Kidney tubule cell (primary cell): ENCODE measurements at regions not wholly inside any gene's neighbourhood (a gene's known extent, or its start where the extent isn't known, plus 50 kb on each side); places are given as distances from the start of the nearest gene placed in this dataset.
"Not testable (repeated sequence)": the region's sequence is repeated elsewhere in the genome, so short reads cannot be mapped to it uniquely, and the experiment has no call there.

ENCODE experiments used
- DNase-seq: peaks from one replicate; pipeline ENCODE4 v3.0.0-alpha.2; 2018; ENCODE audit warnings: low spot score

DNA sequence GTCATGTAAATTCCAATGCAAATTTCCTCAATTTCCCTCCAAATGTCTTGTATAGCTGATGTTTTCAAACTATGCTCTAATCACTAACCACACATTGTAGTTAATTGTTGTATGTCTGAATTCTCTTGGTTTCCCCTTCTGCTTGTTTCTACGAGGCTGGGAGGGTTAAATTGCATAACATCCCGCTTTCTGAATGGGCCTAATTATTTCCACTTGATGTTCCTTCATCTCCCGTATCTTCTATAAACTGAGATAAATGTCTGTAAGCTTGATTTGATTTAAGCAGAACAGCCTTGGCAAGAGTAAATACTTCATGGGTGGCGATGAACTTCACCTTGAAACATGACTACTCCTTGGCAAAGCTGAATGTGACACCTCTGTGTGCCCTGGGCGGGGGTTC is 72.2 kb downstream of the SERINC2 start:
- DNase-seq: no peak

DNA sequence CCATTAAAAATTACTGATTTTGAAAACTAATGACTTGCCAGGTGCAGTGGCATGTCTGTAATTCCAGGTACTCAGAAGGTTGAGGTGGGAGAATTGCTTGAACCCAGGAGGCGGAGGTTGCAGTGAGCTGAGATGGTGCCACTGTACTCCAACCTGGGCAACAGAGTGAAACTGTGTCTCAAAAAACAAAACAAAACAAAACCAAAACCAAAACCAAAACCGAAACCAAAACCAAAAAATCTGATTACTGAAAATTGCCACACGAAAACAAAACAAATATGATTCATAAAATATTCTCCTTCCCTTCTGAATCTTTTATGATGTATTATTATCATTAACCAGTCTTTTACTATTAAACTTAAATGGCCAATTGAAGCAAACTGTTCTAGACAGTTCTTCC is 74.1 kb downstream of the SERINC2 start:
- no peak for DNase-seq

DNA sequence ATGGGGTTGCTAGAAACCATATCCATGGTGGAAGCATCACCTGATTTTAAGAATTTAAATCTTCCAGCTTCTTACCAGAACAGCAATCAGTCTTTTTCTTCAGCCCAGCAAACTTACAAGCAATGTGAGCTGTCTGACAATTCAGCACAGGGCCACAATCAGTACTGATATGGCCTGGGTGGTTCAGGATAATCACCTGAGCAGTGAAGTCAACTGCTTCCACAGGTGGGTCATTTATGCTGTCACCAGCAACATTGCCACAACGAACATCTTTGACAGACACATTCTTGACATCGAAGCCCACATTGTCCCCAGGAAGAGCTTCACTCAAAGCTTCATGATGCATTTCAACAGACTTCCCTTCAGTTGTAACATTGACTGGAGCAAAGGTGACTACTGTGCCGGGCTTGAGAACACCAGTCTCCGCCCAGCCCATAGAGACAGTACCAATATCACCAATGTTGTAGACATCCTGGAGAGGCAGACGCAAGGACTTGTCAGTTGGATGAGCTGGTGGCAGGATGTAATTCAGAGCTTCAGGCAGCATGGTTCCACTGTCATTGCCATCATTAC is 74.8 kb downstream of the SERINC2 start:
- DNase-seq: no peak

DNA sequence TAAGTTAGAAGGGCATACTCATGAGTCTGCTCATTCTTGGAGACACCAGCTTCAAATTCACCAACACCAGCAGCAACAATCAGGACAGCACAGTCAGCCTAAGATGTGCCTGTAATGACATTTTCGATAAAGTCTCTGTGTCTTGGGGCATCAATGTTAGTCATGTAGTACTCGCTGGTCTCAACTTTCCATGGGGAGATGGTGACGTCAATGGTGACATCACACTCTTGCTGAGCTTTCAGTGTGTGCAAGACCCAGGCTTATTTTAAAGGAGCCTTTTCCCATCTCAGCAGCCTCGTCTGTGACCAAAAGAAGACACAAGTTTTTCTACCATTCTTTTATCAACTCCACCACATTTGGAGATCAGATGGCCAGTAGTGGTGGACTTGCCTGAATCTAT is 75.5 kb downstream of the SERINC2 start:
- no peak for DNase-seq

DNA sequence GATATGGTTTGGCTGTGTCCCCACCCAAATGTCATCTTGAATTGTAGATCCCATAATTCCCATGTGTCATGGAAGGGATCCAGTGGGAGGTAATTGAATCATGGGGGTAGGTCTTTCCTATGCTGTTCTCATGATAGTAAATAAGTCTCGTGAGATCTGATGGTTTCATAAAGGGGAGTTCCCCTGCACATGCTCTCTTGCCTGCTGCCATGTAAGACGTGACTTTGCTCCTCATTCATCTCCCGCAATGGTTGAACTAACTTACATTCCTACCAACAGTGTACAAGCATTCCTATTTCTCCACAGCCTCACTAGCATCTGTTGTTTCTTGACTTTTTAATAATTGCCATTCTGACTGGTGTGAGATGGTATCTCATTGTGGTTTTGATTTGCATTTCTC is 76.6 kb downstream of the SERINC2 start:
- DNase-seq: not testable (repeated sequence)

DNA sequence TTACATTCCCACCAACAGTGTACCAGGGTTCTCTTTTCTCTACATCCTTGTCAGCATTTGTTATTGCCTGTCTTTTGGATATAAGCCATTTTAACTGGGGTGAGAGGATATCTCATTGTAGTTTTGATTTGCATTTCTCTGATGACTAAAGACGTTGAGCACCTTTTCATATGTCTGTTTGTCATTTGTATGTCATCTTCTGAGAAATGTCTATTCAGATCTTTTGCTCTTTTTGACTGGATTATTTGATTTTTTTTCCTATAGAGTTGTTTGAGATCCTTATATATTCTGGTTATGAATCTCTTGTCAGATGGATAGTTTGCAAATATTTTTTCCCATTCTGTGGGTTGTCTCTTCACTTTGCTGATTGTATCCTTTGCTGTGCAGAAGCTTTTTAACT is 77.6 kb downstream of the SERINC2 start:
- DNase-seq: not testable (repeated sequence)

DNA sequence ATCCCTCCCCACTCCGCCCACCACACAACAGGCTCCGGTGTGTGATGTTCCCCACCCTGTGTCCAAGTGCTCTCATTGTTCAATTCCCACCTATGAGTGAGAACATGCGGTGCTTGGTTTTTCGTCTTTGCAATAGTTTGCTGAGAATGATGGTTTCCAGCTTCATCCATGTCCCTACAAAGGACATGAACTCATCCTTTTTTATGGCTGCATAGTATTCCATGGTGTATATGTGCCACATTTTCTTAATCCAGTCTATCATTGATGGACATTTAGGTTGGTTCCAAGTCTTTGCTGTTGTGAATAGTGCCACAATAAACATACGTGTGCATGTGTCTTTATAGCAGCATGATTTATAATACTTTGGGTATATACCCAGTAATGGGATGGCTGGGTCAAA is 81.0 kb upstream of the TINAGL1 start:
- DNase-seq: not testable (repeated sequence)

DNA sequence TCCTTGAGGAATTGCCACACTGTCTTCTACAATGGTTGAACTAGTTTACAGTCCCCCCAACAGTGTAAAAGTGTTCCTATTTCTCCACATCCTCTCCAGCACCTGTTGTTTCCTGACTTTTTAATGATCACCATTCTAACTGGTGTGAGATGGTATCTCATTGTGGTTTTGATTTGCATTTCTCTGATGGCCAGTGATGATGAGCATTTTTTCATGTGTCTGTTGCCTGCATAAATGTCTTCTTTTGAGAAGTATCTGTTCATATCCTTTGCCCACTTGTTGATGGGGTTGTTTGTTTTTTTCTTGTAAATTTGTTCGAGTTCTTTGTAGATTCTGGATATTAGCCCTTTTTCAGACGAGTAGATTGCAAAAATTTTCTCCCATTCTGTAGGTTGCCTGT is 80.5 kb upstream of the TINAGL1 start:
- not testable (repeated sequence) for DNase-seq

DNA sequence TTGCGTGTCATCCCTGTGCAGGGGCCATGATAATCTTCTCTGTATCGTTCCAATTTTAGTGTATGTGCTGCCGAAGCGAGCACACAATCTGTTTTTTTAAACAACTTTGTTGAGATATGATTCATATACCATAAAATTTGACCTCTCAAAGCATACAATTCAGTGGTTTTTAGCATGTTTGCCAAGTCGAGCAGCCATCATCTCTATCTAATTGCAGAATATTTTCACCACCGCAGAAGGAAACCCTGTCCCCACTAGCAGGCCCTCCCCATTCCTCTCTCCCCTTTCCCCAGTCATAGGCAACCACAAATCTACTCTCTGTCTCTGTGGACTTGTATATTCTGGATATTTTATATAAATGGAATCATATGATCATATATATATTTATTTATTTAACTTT is 78.7 kb upstream of the TINAGL1 start:
- DNase-seq: no peak

DNA sequence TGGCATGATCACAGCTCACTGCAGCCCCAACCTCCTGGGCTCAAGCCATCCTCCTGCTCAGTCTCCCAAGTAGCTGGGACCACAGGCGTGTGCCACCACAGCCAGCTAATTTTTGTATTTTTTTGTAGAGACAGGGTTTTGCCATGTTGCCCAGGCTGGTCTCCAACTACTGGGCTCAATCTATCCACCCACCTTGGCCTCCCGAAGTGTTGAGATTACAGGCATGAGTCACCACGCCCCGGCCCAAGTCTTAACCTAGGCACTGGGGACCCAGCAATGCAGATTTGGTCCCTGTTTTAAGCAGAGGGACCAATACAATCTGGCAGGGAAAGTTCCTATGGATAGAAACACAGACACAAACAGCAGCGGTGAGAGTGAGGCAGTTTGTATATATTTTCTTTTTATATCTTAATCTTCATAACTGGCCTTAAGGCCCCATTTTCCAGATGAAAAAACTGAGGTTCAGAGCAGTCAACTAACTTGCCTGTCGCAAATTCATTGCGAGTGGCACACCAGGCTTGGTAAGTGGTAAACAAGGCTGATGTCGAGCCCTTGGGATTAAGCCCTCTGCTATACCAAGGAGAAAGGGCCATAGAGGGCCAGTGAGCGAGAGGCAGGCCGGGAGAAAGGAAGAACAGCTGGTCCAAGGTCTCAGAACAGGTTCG is 77.8 kb upstream of the TINAGL1 start:
- no peak for DNase-seq

DNA sequence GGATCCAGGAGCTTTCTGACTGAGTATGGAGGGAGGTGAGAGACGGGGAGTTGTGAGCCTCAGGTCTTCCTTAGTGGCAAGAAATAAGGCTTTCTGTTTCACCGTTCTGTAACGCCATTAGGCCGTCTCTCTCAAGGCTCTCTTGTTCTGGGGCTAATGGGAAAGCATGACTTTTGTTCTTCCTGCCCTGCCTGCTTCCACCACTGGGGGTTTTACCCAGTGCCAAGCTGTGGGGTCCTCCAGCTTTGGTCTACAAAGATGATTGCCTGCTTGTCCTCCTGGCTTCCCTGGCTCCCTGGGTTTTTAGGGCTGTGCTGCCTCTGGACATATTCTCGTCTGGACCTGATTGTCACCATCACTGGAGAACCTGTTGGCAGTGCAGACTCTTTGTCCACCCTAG is 74.8 kb upstream of the TINAGL1 start:
- no peak for DNase-seq

DNA sequence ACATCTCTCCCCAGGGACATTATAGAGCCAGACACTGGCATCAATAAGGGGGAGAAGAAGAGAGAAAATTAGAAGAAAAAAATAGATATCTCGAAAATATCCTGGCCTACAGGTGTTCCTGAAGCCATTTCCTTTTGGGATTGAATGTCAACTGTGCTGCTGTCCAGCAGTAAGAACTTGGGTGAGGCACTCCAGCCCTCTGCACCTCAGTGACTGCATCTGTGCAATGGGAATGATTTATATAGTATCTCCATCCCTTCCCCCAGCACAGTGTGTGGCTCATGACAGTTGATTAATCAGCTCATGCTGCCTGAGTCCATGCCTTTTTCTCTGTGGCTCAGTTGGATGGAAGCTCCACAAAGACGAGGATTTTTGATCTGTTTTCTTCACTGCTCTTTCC is 74.1 kb upstream of the TINAGL1 start:
- DNase-seq: no peak

DNA sequence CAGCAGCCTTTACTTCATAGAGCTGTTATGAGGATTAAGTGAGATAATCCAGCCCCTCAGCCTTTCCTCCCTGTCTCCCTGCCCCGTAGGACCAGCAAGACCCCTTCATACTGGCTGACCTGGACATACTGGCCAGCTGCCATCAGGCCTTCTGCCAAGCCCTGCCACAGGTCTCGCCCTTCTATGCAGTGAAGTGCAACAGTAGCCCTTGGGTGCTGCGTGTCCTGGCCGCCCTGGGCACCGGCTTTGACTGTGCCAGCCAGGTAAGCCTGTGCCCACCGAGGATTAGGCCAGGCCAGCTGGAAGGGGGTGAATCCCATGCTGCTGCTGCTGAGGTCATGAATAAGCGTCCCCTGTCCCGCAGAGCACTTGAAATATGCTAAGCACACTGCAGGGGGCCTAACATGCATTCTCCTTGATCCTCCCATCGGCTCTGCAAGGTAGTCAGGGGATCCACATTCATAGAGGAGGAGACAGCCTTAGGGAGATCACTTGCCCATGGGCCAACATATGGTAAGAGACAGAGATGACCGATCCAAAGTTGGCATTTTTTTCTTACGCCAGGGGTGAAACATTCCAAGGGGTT is 73.3 kb upstream of the TINAGL1 start:
- DNase-seq: no peak

DNA sequence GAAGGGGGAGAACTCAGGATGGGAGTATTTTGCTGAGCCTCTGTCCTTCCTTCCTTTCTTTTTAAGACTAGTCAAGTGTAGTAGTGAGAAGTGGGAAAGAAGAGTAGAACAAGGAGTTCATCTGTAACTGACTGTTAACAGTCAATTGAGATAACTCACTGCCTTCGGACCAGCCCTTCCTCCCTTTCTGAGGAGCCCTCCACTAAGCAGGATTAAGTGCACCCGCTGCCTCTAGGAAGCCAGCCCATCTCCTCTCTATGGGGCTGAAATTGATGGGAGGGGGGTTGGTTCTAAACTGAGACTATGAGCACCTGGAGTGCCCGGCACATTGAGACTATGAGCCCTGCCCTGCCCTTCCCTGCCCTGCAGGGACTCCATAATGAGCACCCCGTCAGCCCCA is 72.7 kb upstream of the TINAGL1 start:
- no peak for DNase-seq

DNA sequence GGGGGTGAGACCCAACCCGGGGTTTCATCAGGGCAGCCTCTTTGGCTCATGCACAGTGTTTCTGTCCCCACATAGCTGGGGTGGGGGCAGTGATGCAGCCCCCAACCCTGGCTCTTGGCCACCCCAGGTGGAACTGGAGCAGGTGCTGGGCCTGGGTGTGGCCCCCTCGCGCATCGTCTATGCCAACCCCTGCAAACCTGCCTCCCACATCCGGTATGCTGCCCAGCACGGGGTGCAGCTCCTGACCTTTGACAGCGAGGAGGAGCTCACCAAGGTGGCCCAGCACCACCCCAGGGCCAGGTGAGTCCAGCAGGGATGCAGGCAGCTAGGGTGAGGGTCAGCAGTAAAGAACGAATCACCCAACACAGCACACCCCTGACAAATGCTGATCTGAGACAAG is 72.3 kb upstream of the TINAGL1 start:
- DNase-seq: no peak

DNA sequence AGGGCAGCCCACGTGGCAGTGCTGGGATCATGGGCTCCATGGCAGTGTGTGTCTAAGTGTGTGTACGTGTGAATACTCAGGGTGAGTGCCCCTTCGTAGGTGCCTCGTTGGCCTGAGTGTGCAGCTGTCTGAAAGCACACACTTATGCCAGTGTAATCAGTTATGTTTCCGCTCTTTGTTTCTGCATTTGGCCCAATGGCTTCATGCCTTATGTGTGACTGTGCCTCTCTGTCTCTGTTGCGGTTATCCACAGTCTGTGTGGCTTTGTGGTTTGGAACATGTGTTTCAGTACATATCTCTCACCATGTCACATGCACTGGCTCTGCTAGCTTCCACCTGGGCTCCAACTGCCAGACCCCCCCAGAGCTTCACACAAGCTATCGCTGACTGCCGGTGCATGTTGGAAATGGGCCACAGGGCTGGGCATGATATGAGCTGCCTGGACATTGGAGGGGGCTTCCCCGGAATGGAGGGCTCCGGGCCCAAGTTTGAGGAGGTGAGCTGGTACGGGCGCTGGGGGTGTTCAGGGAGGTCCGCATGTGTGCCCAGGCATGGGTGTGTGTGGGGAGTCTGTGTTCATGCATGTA is 70.3 kb upstream of the TINAGL1 start:
- DNase-seq: no peak

DNA sequence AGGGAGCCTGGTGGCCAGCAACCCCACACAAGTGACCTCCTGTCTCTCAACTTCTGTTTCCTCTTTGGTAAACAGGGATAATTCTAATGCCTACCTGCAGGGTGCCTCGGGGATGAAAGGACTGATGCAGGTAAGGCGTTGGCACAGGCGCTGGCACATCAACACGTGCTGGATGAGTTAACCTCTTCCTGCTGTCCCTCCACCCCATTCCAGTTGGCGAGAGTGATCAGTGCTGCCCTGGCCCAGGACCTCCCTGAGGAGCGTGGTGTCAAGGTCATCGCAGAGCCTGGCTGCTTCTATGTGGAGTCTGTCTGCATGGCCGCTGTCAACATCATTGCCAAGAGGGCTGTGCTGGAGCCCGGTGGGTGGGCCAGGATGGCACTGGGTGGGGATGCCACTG is 69.1 kb upstream of the TINAGL1 start:
- DNase-seq: no peak

DNA sequence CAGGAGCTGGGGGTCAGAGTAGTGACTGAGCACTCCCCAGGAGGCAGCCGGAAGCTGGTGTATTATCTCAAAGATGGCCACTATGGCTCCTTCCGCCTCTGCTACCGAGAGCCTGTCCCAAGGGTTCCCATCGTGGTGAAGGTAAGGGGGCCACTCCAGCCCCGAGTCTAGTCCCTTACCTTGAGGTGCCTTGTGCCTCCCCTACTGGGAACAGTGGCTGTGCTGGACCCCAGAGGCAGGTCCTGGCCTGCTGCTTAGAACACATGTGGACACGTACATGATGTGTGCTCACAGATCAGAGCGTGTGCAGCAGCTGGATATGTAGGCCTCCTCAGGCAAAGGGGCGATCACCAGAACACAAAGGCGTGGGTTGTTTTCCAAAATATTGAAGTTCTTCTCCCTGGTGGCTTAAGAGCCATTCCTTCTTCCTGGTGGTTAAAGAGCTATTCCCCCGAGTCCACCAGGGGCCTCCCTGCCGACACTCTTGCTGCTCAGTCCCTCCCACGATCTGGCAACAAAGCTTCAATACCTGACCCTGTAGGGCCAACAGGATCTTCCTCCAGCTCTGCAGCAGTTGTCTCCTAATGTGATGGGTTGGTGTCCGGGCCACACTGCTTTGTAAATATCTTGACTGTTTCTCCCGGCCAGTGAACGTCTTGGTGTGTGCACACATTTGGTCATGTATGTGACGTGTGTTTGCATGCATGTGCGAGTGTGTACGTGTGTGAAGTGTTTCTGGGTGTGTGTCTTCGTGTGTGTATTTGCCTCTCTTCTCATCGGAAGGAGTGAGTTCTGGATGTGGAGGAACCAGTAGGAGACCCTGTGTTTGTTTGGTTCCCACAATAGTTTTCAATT is 68.4 kb upstream of the TINAGL1 start:
- no peak for DNase-seq

DNA sequence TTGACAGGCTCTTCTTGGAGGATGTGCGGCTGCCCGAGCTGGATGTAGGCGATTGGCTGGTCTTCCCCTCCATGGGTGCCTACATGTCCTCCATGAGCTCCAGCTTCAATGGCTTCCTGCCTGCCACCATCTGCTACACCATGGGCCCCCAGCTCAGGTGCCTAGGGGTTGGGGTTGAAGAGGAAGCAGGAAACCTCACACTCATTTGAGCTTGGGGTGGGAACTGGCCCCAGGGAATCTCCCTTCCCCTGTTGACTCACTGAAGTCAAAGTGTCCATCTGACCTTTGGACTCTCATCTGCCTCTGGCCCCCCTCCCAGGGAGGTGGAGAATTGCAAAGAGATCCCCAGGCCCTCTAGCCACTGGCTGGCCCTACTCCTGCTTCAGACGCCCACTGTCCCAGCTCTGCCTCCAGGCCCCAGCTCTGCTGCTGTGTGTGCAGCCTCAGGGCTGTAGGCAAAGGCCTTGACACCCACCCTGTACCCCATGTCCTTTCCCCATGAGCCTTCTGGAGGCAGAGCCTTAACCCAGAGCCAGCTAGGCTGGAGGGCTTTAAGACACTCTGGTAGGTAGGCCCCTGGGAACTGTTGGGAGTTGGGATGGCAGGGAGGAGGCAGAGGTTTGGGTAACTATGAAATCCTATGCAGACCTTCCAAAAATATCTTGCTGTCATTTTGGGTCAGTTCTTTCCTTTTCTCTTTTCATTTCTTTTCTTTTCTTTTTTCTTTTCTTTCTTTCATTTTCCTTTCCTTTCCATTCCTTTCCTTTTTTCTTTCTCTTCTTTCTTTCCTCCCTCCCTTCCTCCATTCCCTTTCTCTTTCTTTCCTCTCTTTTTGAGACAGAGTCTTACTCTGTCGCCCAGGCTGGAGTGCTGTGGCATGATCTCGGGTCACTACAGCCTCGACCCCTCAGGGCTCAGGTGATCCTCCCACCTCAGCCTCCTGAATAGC is 66.9 kb upstream of the TINAGL1 start:
- DNase-seq: peak; percentile 51

DNA sequence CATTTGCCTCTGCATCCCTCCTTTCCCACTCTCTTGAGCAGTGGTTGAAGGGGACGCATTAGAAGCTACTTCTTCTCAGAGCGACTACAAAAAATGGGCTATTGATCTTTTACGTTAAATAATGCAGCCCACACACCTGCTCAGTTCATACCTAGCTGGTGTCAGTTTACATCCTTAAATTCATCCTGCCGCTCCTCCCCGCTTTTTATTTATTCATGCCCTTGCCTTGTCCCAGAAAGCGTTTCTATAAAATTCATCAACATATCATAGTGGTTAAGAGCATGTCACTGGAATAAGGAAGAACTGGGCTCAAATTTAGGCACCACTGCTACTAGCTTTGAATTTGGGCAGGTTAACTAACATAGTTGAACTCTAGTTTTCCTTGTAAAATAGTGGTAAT is 66.0 kb upstream of the TINAGL1 start:
- DNase-seq: no peak
